Tibial nerve (tissue), 4 donors: ENCODE measurements at regions not wholly inside any gene's neighbourhood (a gene's known extent, or its start where the extent isn't known, plus 50 kb on each side); places are given as distances from the start of the nearest gene placed in this dataset.

Experiments
- DNase-seq, 2 donors: peaks; one replicate each; pipeline ENCODE4 v3.0.0-alpha.2; 2019; ENCODE audit warnings: low spot score in 2 of 2
- H3K27ac ChIP-seq, 4 donors: fragments of 200-600 bp; sonication (generic) in 3 of 4; one replicate each; pipeline ENCODE4 v1.5.1; 2017 to 2019; ENCODE audit warnings: mild to moderate bottlenecking in 1 of 4
- H3K27me3 ChIP-seq, 2 donors: fragments of 200-600 bp; sonication (generic) in 1 of 2; one replicate each; pipeline versions ENCODE4 v1.5.1 to v1.6.0; 2017 to 2019
- H3K36me3 ChIP-seq, 3 donors: fragments of 200-600 bp; sonication (generic); one replicate each; pipeline ENCODE4 v1.5.1; 2018 to 2019
- H3K4me1 ChIP-seq, 4 donors: fragments of 200-600 bp; sonication (generic) in 3 of 4; one replicate each; pipeline ENCODE4 v1.5.1; 2017 to 2019
- H3K4me3 ChIP-seq, 4 donors: fragments of 200-600 bp; sonication (generic) in 3 of 4; one replicate each; pipeline ENCODE4 v1.5.1; 2017 to 2019; ENCODE audit warnings: mild to moderate bottlenecking in 1 of 4, moderate library complexity in 1 of 4
- H3K9me3 ChIP-seq, 4 donors: fragments of 200-600 bp; sonication (generic) in 3 of 4; one replicate each; pipeline ENCODE4 v1.5.1; 2017 to 2019
- CTCF ChIP-seq, 5 experiments: fragments of 200-600 bp in 3 of 5; fragments of 450-650 bp in 2 of 5; sonication (generic) in 3 of 5; IDR thresholded peaks; one replicate each; pipeline ENCODE4 v1.5.1; 2016 to 2019; ENCODE audit warnings: antibody characterized with exemption in 5 of 5, mild to moderate bottlenecking in 3 of 5, moderate library complexity in 2 of 5
- EP300 ChIP-seq, 2 donors: sonication (generic); formaldehyde crosslinking; IDR thresholded peaks; one replicate each; pipeline ENCODE4 v1.6.1; 2017; ENCODE audit warnings: antibody characterized with exemption in 2 of 2, mild to moderate bottlenecking in 1 of 2
- POLR2A ChIP-seq, 2 donors: fragments of 450-650 bp; IDR thresholded peaks; one replicate each; pipeline ENCODE4 v1.6.1; 2017; ENCODE audit warnings: antibody characterized with exemption in 2 of 2, mild to moderate bottlenecking in 2 of 2, moderate library complexity in 2 of 2
- WGBS, 2 donors: methylation state at CpG; one replicate each; pipeline ENCODE4 v1.1.5; 2018; 5-methylcytosine and 5-hydroxymethylcytosine counted together

- WGBS, 2 donors: 83 to 88% methylated on average over 7 of the region's 7 CpGs
- no peak for TF ChIP-seq EP300 (IDR thresholded peaks at IDR 0.05)
- H3K36me3 ChIP-seq: no peaks in the 10 kb centered on the region
- H3K27ac ChIP-seq: no peak overlapping the region
- no peak overlapping the region for H3K4me3 ChIP-seq
- H3K4me1 ChIP-seq: no peaks in the 10 kb centered on the region
- DNase-seq: no peak
- no peaks in the 10 kb centered on the region for H3K9me3 ChIP-seq
- H3K27me3 ChIP-seq: no peaks in the 10 kb centered on the region
Observed at GRCh38 chr12:86550218-86551145, 294.3 kb upstream of the MGAT4C start.

GRCh38 chr12:86543716-86544115 lies 287.5 kb upstream of the MGAT4C start:
- Histone ChIP-seq H3K4me1 (no peaks in the 10 kb centered on the region), H3K9me3 (no peaks in the 10 kb centered on the region), H3K4me3 (no peak overlapping the region), H3K36me3 (no peaks in the 10 kb centered on the region), H3K27me3 (no peaks in the 10 kb centered on the region), H3K27ac (no peak overlapping the region)
- 62 to 72% methylated on average over 3 of the region's 3 CpGs for WGBS, 2 donors
- no peak for DNase-seq
- TF ChIP-seq EP300 (IDR thresholded peaks at IDR 0.05) (no peak), CTCF (IDR thresholded peaks at IDR 0.05) (no peak), POLR2A (IDR thresholded peaks at IDR 0.05) (no peak)

GRCh38 chr12:86530996-86531655 lies 274.9 kb upstream of the MGAT4C start:
- H3K36me3 ChIP-seq: no peaks in the 10 kb centered on the region
- no peak overlapping the region for H3K27ac ChIP-seq
- 29 to 65% methylated on average over 1 of the region's 1 CpG for WGBS, 2 donors
- no peaks in the 10 kb centered on the region for H3K27me3 ChIP-seq
- H3K4me1 ChIP-seq: no peaks in the 10 kb centered on the region
- DNase-seq: no peak
- TF ChIP-seq EP300 (IDR thresholded peaks at IDR 0.05) (no peak), POLR2A (IDR thresholded peaks at IDR 0.05) (no peak), CTCF (IDR thresholded peaks at IDR 0.05) (no peak)
- H3K9me3 ChIP-seq: peaks cover 0 to 3% (median 0%) of the 10 kb centered on the region in 4 donors
- no peak overlapping the region for H3K4me3 ChIP-seq

- Histone ChIP-seq H3K9me3 (peaks cover 0 to 26% (median 4%) of the 10 kb centered on the region in 4 donors), H3K4me3 (no peak overlapping the region), H3K27ac (no peak overlapping the region), H3K27me3 (no peaks in the 10 kb centered on the region), H3K36me3 (no peaks in the 10 kb centered on the region), H3K4me1 (no peaks in the 10 kb centered on the region)
- 93 to 94% methylated on average over 4 of the region's 4 CpGs for WGBS, 2 donors
- DNase-seq: no peak
- TF ChIP-seq CTCF (IDR thresholded peaks at IDR 0.05): no peak
- no peak for TF ChIP-seq EP300 (IDR thresholded peaks at IDR 0.05)
- no peak for TF ChIP-seq POLR2A (IDR thresholded peaks at IDR 0.05)
Observed at GRCh38 chr12:86526060-86526595, 269.9 kb upstream of the MGAT4C start.

- no peak overlapping the region for H3K27ac ChIP-seq
- WGBS, 2 donors: 88 to 96% methylated on average over 3 of the region's 3 CpGs
- TF ChIP-seq CTCF (IDR thresholded peaks at IDR 0.05): no peak
- TF ChIP-seq POLR2A (IDR thresholded peaks at IDR 0.05): no peak
- TF ChIP-seq EP300 (IDR thresholded peaks at IDR 0.05): no peak
- H3K4me1 ChIP-seq: no peaks in the 10 kb centered on the region
- DNase-seq: no peak
- no peaks in the 10 kb centered on the region for H3K36me3 ChIP-seq
- no peak overlapping the region for H3K4me3 ChIP-seq
- no peaks in the 10 kb centered on the region for H3K27me3 ChIP-seq
- peaks cover 0 to 26% (median 4%) of the 10 kb centered on the region in 4 donors for H3K9me3 ChIP-seq
Observed at GRCh38 chr12:86523844-86524243, 267.7 kb upstream of the MGAT4C start.
